ENCODE measurements at regions not wholly inside any gene's neighbourhood (a gene's known extent, or its start where the extent isn't known, plus 50 kb on each side); places are given as distances from the start of the nearest gene placed in this dataset.

- TF ChIP-seq CTCF (IDR thresholded peaks at IDR 0.05) (no peak), ZFX (IDR thresholded peaks at IDR 0.05; ENCODE audit: borderline replicate concordance) (no peak)
Observed at GRCh38 chr18:30862900-30863299, 179.6 kb downstream of the DSC3 start.
